SK-N-SH (cell line): ENCODE measurements at regions not wholly inside any gene's neighbourhood (a gene's known extent, or its start where the extent isn't known, plus 50 kb on each side); places are given as distances from the start of the nearest gene placed in this dataset.

Experiments used
- CTCF ChIP-seq: fragments of 200-600 bp; sonication (generic); IDR thresholded peaks from 2 replicates; pipeline ENCODE4 v1.6.1; 2017; ENCODE audit warnings: antibody characterized with exemption, mild to moderate bottlenecking, moderate library complexity
- EP300 ChIP-seq, 2 experiments: IDR thresholded peaks; 2 replicates each; pipeline versions ENCODE4 v1.4.0 to v1.6.1; 2012; ENCODE audit warnings: borderline replicate concordance in 1 of 2, low read depth in 1 of 2, low read length in 1 of 2
- EZH2phosphoT487 ChIP-seq: fragments of 200-600 bp; sonication (generic); IDR thresholded peaks from 2 replicates; pipeline ENCODE4 v1.6.1; 2017; ENCODE audit warnings: low read depth, mixed run types, mild to moderate bottlenecking, antibody characterized with exemption, moderate library complexity, borderline replicate concordance
- FOXM1 ChIP-seq: IDR thresholded peaks from 2 replicates; pipeline ENCODE4 v1.4.0; 2012; ENCODE audit warnings: low read depth, mild to moderate bottlenecking
- TAF1 ChIP-seq: IDR thresholded peaks from 2 replicates; pipeline ENCODE4 v1.6.1; 2012; ENCODE audit warnings: low read depth, mild to moderate bottlenecking, low read length, moderate library complexity, borderline replicate concordance

GRCh38 chr16:11495066-11495407 is 91.7 kb downstream of the LITAF start:
- TF ChIP-seq EZH2phosphoT487 (no peak), CTCF (no peak), TAF1 (no peak), EP300 (IDR thresholded peaks at IDR 0.05; ENCODE audit: borderline replicate concordance in 1 of 2, low read depth in 1 of 2, low read length in 1 of 2) (no peak), FOXM1 (no peak)
